Transverse colon (tissue), 4 donors: ENCODE measurements at regions not wholly inside any gene's neighbourhood (a gene's known extent, or its start where the extent isn't known, plus 50 kb on each side); places are given as distances from the start of the nearest gene placed in this dataset.

ENCODE experiments used
- DNase-seq: peaks from one replicate; pipeline ENCODE4 v3.0.0-alpha.2; 2019
- H3K27ac ChIP-seq, 4 donors: fragments of 200-600 bp; sonication (generic); 2 replicates each; pipeline ENCODE4 v1.5.1; 2016 to 2018; ENCODE audit warnings: inconsistent platforms in 4 of 4
- H3K27me3 ChIP-seq: fragments of 200-600 bp; sonication (generic); 2 replicates; pipeline ENCODE4 v1.5.1; 2017; ENCODE audit warnings: inconsistent platforms
- H3K36me3 ChIP-seq, 4 donors: fragments of 200-600 bp; sonication (generic); 2 replicates each; pipeline ENCODE4 v1.5.1; 2017 to 2019; ENCODE audit warnings: inconsistent platforms in 4 of 4
- H3K4me1 ChIP-seq, 4 donors: fragments of 200-600 bp; sonication (generic); 2 replicates each; pipeline ENCODE4 v1.5.1; 2017 to 2020; ENCODE audit warnings: inconsistent platforms in 4 of 4
- H3K4me3 ChIP-seq, 4 donors: fragments of 200-600 bp; sonication (generic); 1 replicate in 1 of 4; 2 replicates in 3 of 4; pipeline versions ENCODE4 v1.5.1 to v1.6.1; 2017 to 2019; ENCODE audit warnings: inconsistent platforms in 4 of 4
- H3K9me3 ChIP-seq, 2 donors: fragments of 200-600 bp; sonication (generic); 2 replicates each; pipeline ENCODE4 v1.5.1; 2017 to 2019; ENCODE audit warnings: inconsistent platforms in 2 of 2
- EP300 ChIP-seq: sonication (generic); formaldehyde crosslinking; IDR thresholded peaks from one replicate; pipeline ENCODE4 v1.6.1; 2017; ENCODE audit warnings: antibody characterized with exemption, low read depth
- POLR2A ChIP-seq: fragments of 450-650 bp; IDR thresholded peaks from one replicate; pipeline ENCODE4 v1.6.1; 2016; ENCODE audit warnings: antibody characterized with exemption, mild to moderate bottlenecking, moderate library complexity
- POLR2AphosphoS5 ChIP-seq, 3 donors: sonication (generic); formaldehyde crosslinking; IDR thresholded peaks; one replicate each; pipeline ENCODE4 v1.6.1; 2016; ENCODE audit warnings: antibody characterized with exemption in 3 of 3
- WGBS, 2 donors: methylation state at CpG; one replicate each; pipeline ENCODE4 v1.1.5; 2018; ENCODE audit warnings: low coverage in 1 of 2; 5-methylcytosine and 5-hydroxymethylcytosine counted together
- in situ Hi-C, 4 donors: fragments of 200-750 bp; cut with MboI; loops; one replicate each; pipeline versions ENCODE4 v1.15.0 to v1.15.1; 2017; ENCODE audit warnings: low sequenced_read_pairs in 3 of 4, low pct_ligation_motif_present in 1 of 4, low pct_unique_long_range_greater_than_20kb in 1 of 4
- intact Hi-C: fragments of 100-400 bp; cut with DNase I; formaldehyde crosslinking; loops from one replicate; pipeline ENCODE4 v1.15.1; 2023; ENCODE audit warnings: low total_unique reads
- TF ChIP-seq, protein P1 (sequence below), 5 experiments: fragments of 200-600 bp in 3 of 5; fragments of 450-650 bp in 2 of 5; sonication (generic) in 3 of 5; IDR thresholded peaks; 1 replicate in 2 of 5; 2 replicates in 3 of 5; pipeline ENCODE4 v1.5.1; 2016 to 2017; ENCODE audit warnings: antibody characterized with exemption in 5 of 5, inconsistent platforms in 3 of 5, mild to moderate bottlenecking in 2 of 5, moderate library complexity in 1 of 5

DNA sequence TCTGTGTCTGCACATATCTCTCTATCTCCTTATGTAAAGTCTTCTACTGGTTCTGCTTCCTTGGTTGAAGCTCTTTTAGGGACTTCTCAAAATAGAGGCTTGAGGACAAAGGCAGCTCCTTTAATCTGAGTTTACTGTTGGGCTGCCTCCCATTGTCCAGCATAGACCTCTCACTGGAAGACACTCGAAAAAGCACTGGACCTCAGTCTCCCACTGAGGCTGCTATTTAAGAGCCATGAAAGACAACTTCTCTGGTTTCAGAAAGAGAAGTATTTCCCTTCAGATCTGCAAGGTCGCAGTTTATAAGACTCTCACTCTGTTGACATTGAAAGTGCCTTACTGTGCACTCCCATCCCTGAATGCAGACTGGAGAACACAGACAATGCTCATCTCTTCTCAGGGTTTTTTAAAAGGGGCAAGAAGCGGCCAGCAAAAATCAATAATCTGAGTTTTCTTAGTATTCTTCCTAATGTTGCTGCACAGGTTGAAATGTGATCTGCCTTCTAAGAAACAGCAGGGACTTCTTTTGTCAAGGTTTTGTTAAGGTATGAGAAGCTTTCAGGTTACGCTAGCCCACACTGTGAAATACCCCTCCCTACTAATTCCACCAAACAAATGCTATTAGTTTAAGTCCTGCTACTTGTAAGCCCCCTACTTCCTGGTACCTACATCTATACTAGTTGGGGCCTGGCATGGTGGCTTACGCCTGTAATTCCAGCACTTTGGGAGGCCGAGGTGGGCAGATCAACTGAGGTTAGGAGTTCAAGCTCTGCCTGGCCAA lies 450.0 kb upstream of the SLC10A2 start:
- no peak for DNase-seq
- Histone ChIP-seq H3K27me3 (no peaks in the 10 kb centered on the region), H3K9me3 (no peaks in the 10 kb centered on the region), H3K27ac (peak overlapping the region in 2 of 4 donors; percentile 19 to 49), H3K36me3 (no peaks in the 10 kb centered on the region), H3K4me1 (peaks cover 0 to 16% (median 7%) of the 10 kb centered on the region in 4 donors), H3K4me3 (no peak overlapping the region)
- intact Hi-C loops: no loop called here
- in situ Hi-C loops: no loop called here
- no peak for TF ChIP-seq EP300
- TF ChIP-seq, protein P1, sequence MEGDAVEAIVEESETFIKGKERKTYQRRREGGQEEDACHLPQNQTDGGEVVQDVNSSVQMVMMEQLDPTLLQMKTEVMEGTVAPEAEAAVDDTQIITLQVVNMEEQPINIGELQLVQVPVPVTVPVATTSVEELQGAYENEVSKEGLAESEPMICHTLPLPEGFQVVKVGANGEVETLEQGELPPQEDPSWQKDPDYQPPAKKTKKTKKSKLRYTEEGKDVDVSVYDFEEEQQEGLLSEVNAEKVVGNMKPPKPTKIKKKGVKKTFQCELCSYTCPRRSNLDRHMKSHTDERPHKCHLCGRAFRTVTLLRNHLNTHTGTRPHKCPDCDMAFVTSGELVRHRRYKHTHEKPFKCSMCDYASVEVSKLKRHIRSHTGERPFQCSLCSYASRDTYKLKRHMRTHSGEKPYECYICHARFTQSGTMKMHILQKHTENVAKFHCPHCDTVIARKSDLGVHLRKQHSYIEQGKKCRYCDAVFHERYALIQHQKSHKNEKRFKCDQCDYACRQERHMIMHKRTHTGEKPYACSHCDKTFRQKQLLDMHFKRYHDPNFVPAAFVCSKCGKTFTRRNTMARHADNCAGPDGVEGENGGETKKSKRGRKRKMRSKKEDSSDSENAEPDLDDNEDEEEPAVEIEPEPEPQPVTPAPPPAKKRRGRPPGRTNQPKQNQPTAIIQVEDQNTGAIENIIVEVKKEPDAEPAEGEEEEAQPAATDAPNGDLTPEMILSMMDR (IDR thresholded peaks at IDR 0.05): no peak
- no peak for TF ChIP-seq POLR2AphosphoS5 (IDR thresholded peaks at IDR 0.05)
- WGBS, 2 donors: 67 to 100% methylated on average over 4 to 6 of the region's 6 CpGs

DNA sequence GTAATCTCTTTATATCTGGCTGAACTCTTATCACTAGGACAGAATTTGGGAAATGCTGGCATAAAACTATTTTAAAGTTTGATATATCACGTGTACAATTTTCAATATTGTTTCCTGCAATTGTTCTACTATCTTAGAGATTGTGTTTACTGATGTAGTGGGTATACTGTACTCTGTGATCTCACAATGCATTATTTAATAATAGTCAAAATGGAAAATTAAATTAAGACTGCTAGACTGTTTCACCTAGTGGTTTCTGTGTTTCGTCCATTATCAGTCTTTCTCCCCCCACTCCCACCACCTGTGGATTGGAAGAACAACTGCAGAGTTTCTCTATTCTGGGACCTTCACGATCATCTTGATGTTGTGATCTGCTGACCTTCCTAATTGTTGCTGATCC lies 449.2 kb upstream of the SLC10A2 start:
- Histone ChIP-seq H3K27me3 (no peaks in the 10 kb centered on the region), H3K36me3 (no peaks in the 10 kb centered on the region), H3K4me1 (peaks cover 0 to 16% (median 7%) of the 10 kb centered on the region in 4 donors), H3K4me3 (no peak overlapping the region), H3K9me3 (no peaks in the 10 kb centered on the region), H3K27ac (no peak overlapping the region)
- TF ChIP-seq EP300 (no peak), POLR2A (no peak), POLR2AphosphoS5 (IDR thresholded peaks at IDR 0.05) (no peak)
- TF ChIP-seq, protein P1 (IDR thresholded peaks at IDR 0.05): no peak
- in situ Hi-C loops: no loop called here
- whole genome bisulfite sequencing, 2 donors: 79 to 94% methylated on average over 2 to 3 of the region's 3 CpGs
- DNase-seq: no peak
- intact Hi-C loops: no loop called here

DNA sequence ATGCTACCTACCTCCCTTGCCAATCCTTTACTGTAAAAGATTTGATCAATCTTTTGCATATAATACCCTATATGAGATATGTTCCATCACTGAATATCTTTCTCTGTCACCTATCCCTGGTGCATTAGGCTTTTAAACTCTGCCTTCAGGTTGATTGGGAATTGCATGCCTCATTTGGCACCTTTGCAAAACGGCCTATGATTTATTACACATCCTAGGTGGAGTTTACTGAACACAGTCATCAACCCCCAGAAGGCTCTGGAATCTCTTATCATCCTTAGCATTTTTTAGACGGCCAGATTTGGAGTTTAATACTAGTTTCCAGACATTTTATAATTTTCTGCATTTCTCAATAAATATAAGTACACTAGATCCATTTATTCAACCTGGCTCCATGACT lies 448.4 kb upstream of the SLC10A2 start:
- H3K4me1 ChIP-seq: peaks cover 0 to 16% (median 7%) of the 10 kb centered on the region in 4 donors
- intact Hi-C loops: no loop called here
- H3K27me3 ChIP-seq: no peaks in the 10 kb centered on the region
- DNase-seq: no peak
- 6 to 11% methylated on average over 2 of the region's 2 CpGs for WGBS, 2 donors
- no peak overlapping the region for H3K27ac ChIP-seq
- in situ Hi-C loops: no loop called here
- H3K9me3 ChIP-seq: no peaks in the 10 kb centered on the region
- H3K4me3 ChIP-seq: no peak overlapping the region
- no peak for TF ChIP-seq POLR2A
- no peaks in the 10 kb centered on the region for H3K36me3 ChIP-seq

DNA sequence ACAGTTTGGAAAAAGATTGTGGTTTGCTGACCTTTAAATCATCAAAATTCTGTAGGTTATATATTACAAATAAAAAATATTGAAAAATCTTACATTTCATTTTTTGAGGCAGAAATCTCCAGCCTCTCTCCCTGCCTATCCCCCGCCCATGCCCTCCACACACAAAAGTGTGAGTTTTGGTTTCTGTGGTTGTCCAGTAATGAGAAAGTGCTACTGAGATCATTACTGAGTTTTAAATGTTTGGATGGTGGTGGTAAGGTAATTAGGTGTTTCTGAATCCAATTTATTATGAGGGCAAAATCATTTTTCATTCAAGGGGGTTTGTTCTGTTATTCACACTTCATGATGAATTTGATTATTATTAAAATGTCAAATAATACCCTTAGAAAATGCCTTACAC lies 448.0 kb upstream of the SLC10A2 start:
- Histone ChIP-seq H3K36me3 (no peaks in the 10 kb centered on the region), H3K9me3 (no peaks in the 10 kb centered on the region), H3K4me3 (no peak overlapping the region), H3K4me1 (peaks cover 0 to 16% (median 7%) of the 10 kb centered on the region in 4 donors), H3K27me3 (no peaks in the 10 kb centered on the region), H3K27ac (no peak overlapping the region)
- intact Hi-C loops (no loop called here), in situ Hi-C loops (no loop called here)
- TF ChIP-seq EP300 (no peak), POLR2A (no peak)
- WGBS, 2 donors: 93 to 96% methylated on average over 1 of the region's 1 CpG
- no peak for DNase-seq

DNA sequence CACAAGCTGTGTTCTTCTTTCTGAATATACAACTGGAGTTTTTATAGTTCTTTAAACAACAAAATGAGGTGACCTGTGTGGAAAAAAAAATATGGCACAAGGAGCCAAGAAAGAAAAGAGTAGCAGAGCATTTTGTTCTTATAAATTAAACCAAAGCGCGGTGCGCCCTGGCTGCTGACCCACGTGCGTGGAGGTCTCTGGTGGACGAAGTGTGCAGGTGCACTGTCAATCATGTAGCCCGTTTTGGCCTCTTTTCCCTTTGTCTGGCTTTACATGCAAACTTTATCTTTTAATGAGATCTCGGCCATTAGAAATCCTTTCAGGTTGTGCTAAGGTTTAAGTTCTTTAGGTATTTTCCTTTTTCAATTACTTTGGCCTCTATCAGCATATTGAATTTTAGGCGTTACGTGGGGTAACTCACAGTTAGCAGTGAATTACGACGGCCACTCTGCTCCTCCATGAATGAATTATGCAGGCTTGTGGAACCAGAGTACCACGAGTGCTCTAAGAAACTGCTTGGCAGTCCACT lies 443.9 kb upstream of the SLC10A2 start:
- DNase-seq: no peak
- intact Hi-C loops: no loop called here

More for the DNA sequence above, 443.9 kb upstream of the SLC10A2 start:
- Histone ChIP-seq H3K36me3 (no peaks in the 10 kb centered on the region), H3K4me3 (no peak overlapping the region), H3K9me3 (no peaks in the 10 kb centered on the region), H3K4me1 (no peaks in the 10 kb centered on the region), H3K27me3 (no peaks in the 10 kb centered on the region), H3K27ac (no peak overlapping the region)
- TF ChIP-seq EP300 (no peak), POLR2A (no peak)
- TF ChIP-seq, protein P1 (IDR thresholded peaks at IDR 0.05): no peak
- WGBS, 2 donors: 82 to 85% methylated on average over 13 of the region's 13 CpGs
- in situ Hi-C loops: no loop called here
